D721Med (cell line): ENCODE measurements at regions not wholly inside any gene's neighbourhood (a gene's known extent, or its start where the extent isn't known, plus 50 kb on each side); places are given as distances from the start of the nearest gene placed in this dataset.
"Not testable (repeated sequence)": the region's sequence is repeated elsewhere in the genome, so short reads cannot be mapped to it uniquely, and the experiment has no call there.

Experiments used
- DNase-seq: peaks from one replicate; pipeline ENCODE4 v3.0.0; 2011; ENCODE audit warnings: low spot score; ENCODE audit not compliant: insufficient read length
- FAIRE-seq: peaks from 2 replicates; lab custom pipeline; 2011; peaks lifted over from hg19 to GRCh38; lab: Jason Lieb, UNC
- TF ChIP-seq, protein P1 (sequence below): IDR thresholded peaks from 2 replicates; pipeline ENCODE4 v1.5.1; 2012; ENCODE audit warnings: mild to moderate bottlenecking, control low read depth; ENCODE audit not compliant: insufficient read depth; ENCODE audit errors: missing control alignments

GRCh38 chr4:56142088-56142487 is 193.3 kb downstream of the CEP135 start:
- TF ChIP-seq, protein P1, sequence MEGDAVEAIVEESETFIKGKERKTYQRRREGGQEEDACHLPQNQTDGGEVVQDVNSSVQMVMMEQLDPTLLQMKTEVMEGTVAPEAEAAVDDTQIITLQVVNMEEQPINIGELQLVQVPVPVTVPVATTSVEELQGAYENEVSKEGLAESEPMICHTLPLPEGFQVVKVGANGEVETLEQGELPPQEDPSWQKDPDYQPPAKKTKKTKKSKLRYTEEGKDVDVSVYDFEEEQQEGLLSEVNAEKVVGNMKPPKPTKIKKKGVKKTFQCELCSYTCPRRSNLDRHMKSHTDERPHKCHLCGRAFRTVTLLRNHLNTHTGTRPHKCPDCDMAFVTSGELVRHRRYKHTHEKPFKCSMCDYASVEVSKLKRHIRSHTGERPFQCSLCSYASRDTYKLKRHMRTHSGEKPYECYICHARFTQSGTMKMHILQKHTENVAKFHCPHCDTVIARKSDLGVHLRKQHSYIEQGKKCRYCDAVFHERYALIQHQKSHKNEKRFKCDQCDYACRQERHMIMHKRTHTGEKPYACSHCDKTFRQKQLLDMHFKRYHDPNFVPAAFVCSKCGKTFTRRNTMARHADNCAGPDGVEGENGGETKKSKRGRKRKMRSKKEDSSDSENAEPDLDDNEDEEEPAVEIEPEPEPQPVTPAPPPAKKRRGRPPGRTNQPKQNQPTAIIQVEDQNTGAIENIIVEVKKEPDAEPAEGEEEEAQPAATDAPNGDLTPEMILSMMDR = no peak
- DNase-seq (no peak), FAIRE-seq (no peak)

DNA sequence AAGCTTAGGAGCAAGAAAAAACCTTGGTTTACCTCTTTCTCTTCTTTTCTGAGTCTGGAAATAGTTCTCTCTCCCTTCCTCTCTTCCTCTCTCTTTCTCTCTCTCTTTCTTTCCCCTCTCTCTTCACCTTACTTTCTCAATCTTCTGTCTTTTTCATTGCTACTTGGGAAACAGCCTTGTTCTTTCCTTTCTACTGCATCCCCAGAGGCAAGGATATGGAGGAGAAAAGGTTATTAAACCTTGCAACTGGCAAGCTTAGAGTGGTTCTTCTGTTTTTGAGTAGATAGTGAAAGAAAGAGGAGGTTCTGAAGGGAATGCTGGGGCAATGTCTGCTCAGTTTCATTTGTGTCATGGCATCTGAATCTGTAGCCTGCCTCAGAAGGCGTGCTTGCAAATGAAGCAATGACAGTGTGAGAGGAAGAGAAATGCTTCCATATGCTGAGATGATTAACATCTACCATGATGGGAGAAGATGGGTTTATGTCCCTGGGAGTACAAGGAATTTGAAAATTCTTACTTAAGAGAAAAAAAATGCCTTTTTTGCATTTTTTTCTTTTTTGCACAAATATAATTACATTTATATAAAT is 190.6 kb downstream of the CEP135 start:
- DNase-seq = no peak
- no peak for FAIRE-seq
- TF ChIP-seq, protein P1 = no peak

GRCh38 chr4:56134834-56135233 is 186.1 kb downstream of the CEP135 start:
- not testable (repeated sequence) for FAIRE-seq, DNase-seq

DNA sequence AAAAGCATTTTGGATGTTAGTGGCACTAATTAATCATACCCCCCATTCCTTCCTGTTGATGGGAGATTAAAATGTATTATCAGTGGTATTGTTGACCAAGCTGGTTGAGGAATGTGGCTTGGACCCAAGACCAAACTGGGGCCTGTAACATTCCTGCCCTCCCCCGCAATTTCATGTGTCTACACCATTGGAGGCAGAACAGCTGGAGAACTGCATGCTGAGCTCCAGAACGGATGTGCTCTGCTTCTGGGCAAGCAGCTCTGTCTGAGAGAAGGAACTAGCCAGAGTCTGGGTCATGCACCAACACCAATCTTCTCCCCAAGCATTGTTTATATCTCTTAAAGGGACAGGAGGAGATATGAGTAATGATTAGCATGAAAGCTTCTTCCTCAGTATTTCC is 185.5 kb downstream of the CEP135 start:
- DNase-seq (no peak), FAIRE-seq (no peak)
- TF ChIP-seq, protein P1 = no peak

GRCh38 chr4:56132835-56133234 is 184.1 kb downstream of the CEP135 start:
- FAIRE-seq (no peak), DNase-seq (no peak)
- TF ChIP-seq, protein P1 = no peak

DNA sequence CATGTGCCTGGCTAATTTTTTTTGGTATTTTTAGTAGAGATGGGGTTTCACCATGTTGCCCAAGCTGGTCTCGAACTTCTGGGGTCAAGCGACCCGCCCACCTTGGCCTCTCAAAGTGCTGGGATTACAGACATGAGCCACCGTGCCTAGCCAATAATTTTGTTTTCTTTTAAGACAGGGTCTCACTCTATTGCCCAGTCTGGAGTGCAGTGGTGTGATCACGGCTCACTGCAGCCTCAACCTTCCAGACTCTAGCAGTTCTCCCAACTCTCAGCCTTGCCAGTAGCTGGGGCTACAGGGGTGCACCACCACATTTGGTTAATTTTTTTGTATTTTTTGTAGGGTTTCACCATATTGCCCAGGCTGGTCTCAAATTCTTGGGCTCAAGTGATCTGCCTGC is 183.4 kb downstream of the CEP135 start:
- not testable (repeated sequence) for DNase-seq, FAIRE-seq

GRCh38 chr4:56130606-56131155 is 181.9 kb downstream of the CEP135 start:
- TF ChIP-seq, protein P1 = no peak
- FAIRE-seq = no peak
- no peak for DNase-seq

DNA sequence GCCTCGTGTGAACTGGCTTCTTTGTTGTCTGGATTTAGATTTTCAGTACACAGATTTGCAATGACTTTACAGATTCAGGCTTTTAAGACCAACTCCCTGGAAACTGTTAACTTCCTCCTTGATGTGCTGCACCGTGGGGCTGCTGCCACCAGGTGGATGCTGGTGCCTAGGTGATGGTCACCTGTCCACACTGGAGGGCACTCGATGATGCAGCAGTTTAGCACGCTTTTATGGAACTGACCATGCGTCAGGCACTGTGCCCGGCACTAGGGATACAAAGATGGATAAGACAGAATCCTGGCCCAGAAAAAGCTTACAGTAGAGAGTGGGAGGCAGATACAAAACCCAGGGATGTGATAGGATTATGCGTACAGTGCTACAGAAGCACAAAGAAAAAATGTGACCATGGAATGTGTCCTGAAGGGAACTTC is 180.7 kb downstream of the CEP135 start:
- TF ChIP-seq, protein P1 = peak; percentile 23
- no peak for FAIRE-seq

More for the DNA sequence above, 180.7 kb downstream of the CEP135 start:
- DNase-seq = no peak
